Trophoblast cell (in vitro differentiated cells and primary cell): ENCODE measurements at regions not wholly inside any gene's neighbourhood (a gene's known extent, or its start where the extent isn't known, plus 50 kb on each side); places are given as distances from the start of the nearest gene placed in this dataset.

ENCODE experiments used
- DNase-seq, 2 donors: peaks; one replicate each; pipeline ENCODE4 v3.0.0-alpha.2; 2016
- H2AFZ ChIP-seq: 2 replicates; pipeline ENCODE4 v1.6.1; 2013; ENCODE audit warnings: low read length, moderate library complexity, mild to moderate bottlenecking; ENCODE audit not compliant: insufficient read depth, poor library complexity
- H2AK5ac ChIP-seq: 2 replicates; pipeline ENCODE4 v1.6.1; 2013; ENCODE audit warnings: mild to moderate bottlenecking, low read length
- H2BK120ac ChIP-seq: 2 replicates; pipeline ENCODE4 v1.6.1; 2013; ENCODE audit warnings: low read length, mild to moderate bottlenecking, moderate library complexity; ENCODE audit not compliant: insufficient read depth, poor library complexity
- H2BK12ac ChIP-seq: 2 replicates; pipeline ENCODE4 v1.6.1; 2013; ENCODE audit warnings: mild to moderate bottlenecking, low read length, moderate library complexity
- H2BK5ac ChIP-seq: 2 replicates; pipeline ENCODE4 v1.6.1; 2013; ENCODE audit warnings: low read length, low read depth, moderate library complexity, mild to moderate bottlenecking; ENCODE audit not compliant: poor library complexity
- H3K14ac ChIP-seq: 2 replicates; pipeline ENCODE4 v1.6.1; 2013; ENCODE audit warnings: mild to moderate bottlenecking, low read length
- H3K18ac ChIP-seq: 2 replicates; pipeline ENCODE4 v1.6.1; 2013; ENCODE audit warnings: mild to moderate bottlenecking, low read length
- H3K23ac ChIP-seq: 2 replicates; pipeline ENCODE4 v1.6.1; 2013; ENCODE audit warnings: low read length
- H3K27ac ChIP-seq: 2 replicates; pipeline ENCODE4 v1.5.1; 2013; ENCODE audit warnings: low read depth, mild to moderate bottlenecking, inconsistent platforms, low read length, moderate library complexity
- H3K27me3 ChIP-seq: 2 replicates; pipeline ENCODE4 v1.6.1; 2013; ENCODE audit warnings: inconsistent platforms, mild to moderate bottlenecking, low read length, moderate library complexity; ENCODE audit not compliant: insufficient read depth
- H3K36me3 ChIP-seq, 2 experiments: 1 replicate in 1 of 2; 2 replicates in 1 of 2; pipeline ENCODE4 v1.6.1; 2013; ENCODE audit warnings: low read length in 2 of 2, mild to moderate bottlenecking in 2 of 2, moderate library complexity in 1 of 2; ENCODE audit not compliant: insufficient read depth in 2 of 2, control insufficient read depth in 1 of 2
- H3K4ac ChIP-seq: 2 replicates; pipeline ENCODE4 v1.6.1; 2013; ENCODE audit warnings: low read depth, mild to moderate bottlenecking, low read length, moderate library complexity
- H3K4me1 ChIP-seq, 2 experiments: 1 replicate in 1 of 2; 2 replicates in 1 of 2; pipeline ENCODE4 v1.6.1; 2013; ENCODE audit warnings: low read length in 2 of 2, mild to moderate bottlenecking in 2 of 2, moderate library complexity in 1 of 2; ENCODE audit not compliant: insufficient read depth in 2 of 2, control insufficient read depth in 1 of 2
- H3K4me2 ChIP-seq: 2 replicates; pipeline ENCODE4 v1.6.1; 2013; ENCODE audit warnings: inconsistent platforms, mild to moderate bottlenecking, low read length, moderate library complexity
- H3K4me3 ChIP-seq: 2 replicates; pipeline ENCODE4 v1.5.1; 2013; ENCODE audit warnings: mild to moderate bottlenecking, low read depth, low read length, inconsistent platforms
- H3K79me1 ChIP-seq: one replicate; pipeline ENCODE4 v1.6.1; 2013; ENCODE audit warnings: low read length
- H3K79me2 ChIP-seq: 2 replicates; pipeline ENCODE4 v1.6.1; 2013; ENCODE audit warnings: low read length, mild to moderate bottlenecking; ENCODE audit not compliant: control insufficient read depth, insufficient read depth, poor library complexity
- H3K9ac ChIP-seq: 2 replicates; pipeline ENCODE4 v1.6.1; 2013; ENCODE audit warnings: mild to moderate bottlenecking, low read length
- H3K9me3 ChIP-seq: 2 replicates; pipeline ENCODE4 v1.6.1; 2013; ENCODE audit warnings: low read depth, mild to moderate bottlenecking, control low read depth, inconsistent platforms, low read length; ENCODE audit not compliant: insufficient read depth
- H4K12ac ChIP-seq: 2 replicates; pipeline ENCODE4 v1.6.1; 2013; ENCODE audit warnings: low read depth, mild to moderate bottlenecking, low read length, moderate library complexity
- H4K8ac ChIP-seq: 2 replicates; pipeline ENCODE4 v1.6.1; 2013; ENCODE audit warnings: low read depth, mild to moderate bottlenecking, low read length, moderate library complexity
- H4K91ac ChIP-seq: one replicate; pipeline ENCODE4 v1.6.1; 2013; ENCODE audit warnings: low read depth, mild to moderate bottlenecking, low read length, moderate library complexity
- WGBS: extraction: QIAGEN DNeasy Blood & Tissue Kit; methylation state at CpG from one replicate; pipeline ENCODE4 v1.1.7; 2013; ENCODE audit warnings: missing lambda C conversion rate; ENCODE audit not compliant: insufficient read length, insufficient coverage; ENCODE audit errors: extremely low coverage; 5-methylcytosine and 5-hydroxymethylcytosine counted together

GRCh38 chr11:109934151-109934550 is 159.0 kb upstream of the ZC3H12C start:
- Histone ChIP-seq H4K12ac (no peak overlapping the region), H3K18ac (no peak overlapping the region), H3K9me3 (no peaks in the 10 kb centered on the region), H3K4ac (no peak overlapping the region), H3K36me3 (no peaks in the 10 kb centered on the region), H2AFZ (no peak overlapping the region), H3K79me2 (no peaks in the 10 kb centered on the region), H3K27me3 (no peaks in the 10 kb centered on the region), H3K27ac (no peak overlapping the region), H4K8ac (no peak overlapping the region), H4K91ac (no peak overlapping the region), H2AK5ac (no peak overlapping the region), H3K23ac (no peak overlapping the region), H3K79me1 (peaks cover 3% of the 10 kb centered on the region), H3K9ac (no peak overlapping the region), H2BK12ac (no peak overlapping the region), H3K4me2 (no peak overlapping the region), H3K14ac (no peak overlapping the region), H2BK120ac (no peak overlapping the region), H2BK5ac (no peak overlapping the region), H3K4me1 (peaks cover 0 to 4% of the 10 kb centered on the region in 2 experiments), H3K4me3 (no peak overlapping the region)
- WGBS = no CpG with 5 or more reads among the region's 2 CpGs
- peak; percentile 76 to 93 for DNase-seq

- Histone ChIP-seq H3K14ac (no peak overlapping the region), H3K27me3 (no peaks in the 10 kb centered on the region), H4K8ac (no peak overlapping the region), H4K91ac (peak overlapping the region; percentile 24), H3K27ac (no peak overlapping the region), H3K4me3 (no peak overlapping the region), H3K4me2 (no peak overlapping the region), H3K9me3 (no peaks in the 10 kb centered on the region), H2AFZ (no peak overlapping the region), H3K4me1 (peaks cover 0 to 4% of the 10 kb centered on the region in 2 experiments), H3K23ac (no peak overlapping the region), H3K4ac (no peak overlapping the region), H2BK120ac (peak overlapping the region; percentile 80), H3K36me3 (no peaks in the 10 kb centered on the region), H4K12ac (no peak overlapping the region), H3K79me1 (peaks cover 3% of the 10 kb centered on the region), H3K18ac (no peak overlapping the region), H2AK5ac (no peak overlapping the region), H2BK5ac (no peak overlapping the region), H2BK12ac (peak overlapping the region; percentile 71), H3K9ac (no peak overlapping the region), H3K79me2 (no peaks in the 10 kb centered on the region)
- WGBS = no CpG with 5 or more reads among the region's 2 CpGs
- no peak for DNase-seq
These were observed 156.5 kb upstream of the ZC3H12C start for GRCh38 chr11:109936661-109937180.

- Histone ChIP-seq H3K4me3 (no peak overlapping the region), H2BK120ac (no peak overlapping the region), H3K27me3 (no peaks in the 10 kb centered on the region), H3K4ac (no peak overlapping the region), H2BK5ac (no peak overlapping the region), H2BK12ac (peak overlapping the region; percentile 29), H4K91ac (peak overlapping the region; percentile 41), H3K18ac (no peak overlapping the region), H3K4me2 (no peak overlapping the region), H3K79me2 (no peaks in the 10 kb centered on the region), H3K4me1 (peaks cover 0 to 4% of the 10 kb centered on the region in 2 experiments), H4K8ac (no peak overlapping the region), H3K27ac (no peak overlapping the region), H3K79me1 (peaks cover 3% of the 10 kb centered on the region), H3K9me3 (no peaks in the 10 kb centered on the region), H3K23ac (no peak overlapping the region), H2AFZ (no peak overlapping the region), H3K14ac (no peak overlapping the region), H4K12ac (no peak overlapping the region), H3K36me3 (no peaks in the 10 kb centered on the region), H3K9ac (no peak overlapping the region), H2AK5ac (no peak overlapping the region)
- DNase-seq = no peak
These were observed 155.2 kb upstream of the ZC3H12C start for GRCh38 chr11:109937968-109938367.

GRCh38 chr11:109939166-109939810 is 153.9 kb upstream of the ZC3H12C start:
- no peaks in the 10 kb centered on the region for H3K9me3 ChIP-seq
- no CpG with 5 or more reads among the region's 1 CpG for WGBS

More at GRCh38 chr11:109939166-109939810, 153.9 kb upstream of the ZC3H12C start:
- peak; percentile 50 to 80 for DNase-seq
- no peak overlapping the region for H3K27ac ChIP-seq
- no peak overlapping the region for H2BK5ac ChIP-seq
- no peak overlapping the region for H4K91ac ChIP-seq
- no peak overlapping the region for H3K4ac ChIP-seq
- no peak overlapping the region for H2AK5ac ChIP-seq
- no peak overlapping the region for H3K4me3 ChIP-seq
- H3K36me3 ChIP-seq = no peaks in the 10 kb centered on the region
- no peak overlapping the region for H4K12ac ChIP-seq
- no peak overlapping the region for H2BK120ac ChIP-seq
- no peaks in the 10 kb centered on the region for H3K79me1 ChIP-seq
- no peaks in the 10 kb centered on the region for H3K4me1 ChIP-seq
- H3K9ac ChIP-seq = no peak overlapping the region
- no peaks in the 10 kb centered on the region for H3K27me3 ChIP-seq
- no peak overlapping the region for H2AFZ ChIP-seq
- H4K8ac ChIP-seq = no peak overlapping the region
- no peak overlapping the region for H2BK12ac ChIP-seq
- no peak overlapping the region for H3K23ac ChIP-seq
- H3K4me2 ChIP-seq = no peak overlapping the region
- H3K14ac ChIP-seq = no peak overlapping the region
- H3K18ac ChIP-seq = no peak overlapping the region
- H3K79me2 ChIP-seq = no peaks in the 10 kb centered on the region
